DOHH2 (cell line): ENCODE measurements at regions not wholly inside any gene's neighbourhood (a gene's known extent, or its start where the extent isn't known, plus 50 kb on each side); places are given as distances from the start of the nearest gene placed in this dataset.

Source experiments
- CTCF ChIP-seq: fragments of 200-600 bp; sonication (generic); IDR thresholded peaks from one replicate; pipeline ENCODE4 v1.5.1; 2014; ENCODE audit warnings: antibody characterized with exemption, mild to moderate bottlenecking, low read depth, low read length; ENCODE audit not compliant: poor library complexity, severe bottlenecking
- EZH2phosphoT487 ChIP-seq: fragments of 200-600 bp; sonication (generic); IDR thresholded peaks from 2 replicates; pipeline ENCODE4 v1.6.1; 2017; ENCODE audit warnings: borderline replicate concordance, mild to moderate bottlenecking, antibody characterized with exemption, low read length, moderate library complexity, mixed read lengths

GRCh38 chr15:50828610-50829206 lies 63.2 kb upstream of the SPPL2A start:
- no peak for TF ChIP-seq CTCF
- TF ChIP-seq EZH2phosphoT487, result no peak
